Stimulated activated CD4-positive, alpha-beta T cell treated with anti-CD3 and anti-CD28 coated beads, TNF-alpha, amount 100 ng/mL, for 1 hour (primary cell): ENCODE measurements at regions not wholly inside any gene's neighbourhood (a gene's known extent, or its start where the extent isn't known, plus 50 kb on each side); places are given as distances from the start of the nearest gene placed in this dataset.
"Not testable (repeated sequence)": the region's sequence is repeated elsewhere in the genome, so short reads cannot be mapped to it uniquely, and the experiment has no call there.

ENCODE experiments used
- DNase-seq, 3 donors: peaks; one replicate each; pipeline ENCODE4 v3.0.0-alpha.2; 2020; ENCODE audit warnings: low read depth in 3 of 3, low spot score in 1 of 3

DNA sequence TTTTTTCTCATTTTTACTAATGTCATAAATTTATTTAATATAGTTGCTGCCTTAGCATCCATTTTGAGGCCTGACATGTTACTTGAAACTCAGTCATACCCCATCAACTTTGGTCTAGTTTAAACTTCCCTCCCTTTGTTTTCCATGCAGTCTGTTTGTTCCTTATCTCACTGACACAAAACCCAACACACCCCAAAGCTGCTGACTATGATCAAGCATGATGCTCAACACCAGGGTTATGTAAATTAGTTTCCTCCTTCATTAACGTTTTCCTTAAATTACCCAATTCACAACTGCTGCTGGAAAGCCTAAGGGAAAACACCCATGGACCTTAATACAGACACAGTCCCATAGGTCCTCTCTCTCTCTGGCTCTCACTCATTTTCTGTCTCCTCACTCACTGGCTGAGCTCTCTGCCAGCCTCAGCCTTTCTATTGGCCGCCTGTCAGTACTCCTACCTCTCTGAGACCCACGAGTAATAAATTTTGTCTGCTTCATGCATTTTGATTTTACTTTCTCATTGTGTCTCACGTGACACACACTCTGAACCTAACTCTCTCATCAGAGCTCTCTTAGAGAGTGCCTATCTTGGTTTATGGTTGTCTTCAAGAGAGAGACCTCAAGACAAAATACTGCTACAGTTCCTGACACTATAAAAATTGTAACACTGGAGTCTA is 904.5 kb downstream of the C6orf118 start:
- no peak for DNase-seq

GRCh38 chr6:164401871-164402270 is 907.5 kb downstream of the C6orf118 start:
- no peak for DNase-seq

DNA sequence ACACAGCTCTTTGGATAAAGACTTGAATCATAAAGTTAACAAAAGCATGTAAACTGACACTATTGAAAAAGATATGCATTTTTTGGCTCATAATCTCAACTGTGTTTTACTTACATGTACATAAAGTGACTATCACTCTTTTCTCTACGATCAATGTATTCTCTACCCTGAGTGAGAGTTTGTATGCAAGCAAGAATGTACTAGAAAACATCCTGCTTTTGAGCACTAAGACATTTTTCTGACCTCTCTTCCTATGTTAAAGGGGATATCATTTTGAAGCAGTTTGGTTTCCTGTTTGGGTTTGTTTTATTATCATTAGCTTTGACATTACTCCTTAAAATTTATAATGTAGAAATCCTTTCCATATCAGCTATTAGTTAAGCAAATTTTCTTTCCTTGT is 910.8 kb downstream of the C6orf118 start:
- no peak for DNase-seq

DNA sequence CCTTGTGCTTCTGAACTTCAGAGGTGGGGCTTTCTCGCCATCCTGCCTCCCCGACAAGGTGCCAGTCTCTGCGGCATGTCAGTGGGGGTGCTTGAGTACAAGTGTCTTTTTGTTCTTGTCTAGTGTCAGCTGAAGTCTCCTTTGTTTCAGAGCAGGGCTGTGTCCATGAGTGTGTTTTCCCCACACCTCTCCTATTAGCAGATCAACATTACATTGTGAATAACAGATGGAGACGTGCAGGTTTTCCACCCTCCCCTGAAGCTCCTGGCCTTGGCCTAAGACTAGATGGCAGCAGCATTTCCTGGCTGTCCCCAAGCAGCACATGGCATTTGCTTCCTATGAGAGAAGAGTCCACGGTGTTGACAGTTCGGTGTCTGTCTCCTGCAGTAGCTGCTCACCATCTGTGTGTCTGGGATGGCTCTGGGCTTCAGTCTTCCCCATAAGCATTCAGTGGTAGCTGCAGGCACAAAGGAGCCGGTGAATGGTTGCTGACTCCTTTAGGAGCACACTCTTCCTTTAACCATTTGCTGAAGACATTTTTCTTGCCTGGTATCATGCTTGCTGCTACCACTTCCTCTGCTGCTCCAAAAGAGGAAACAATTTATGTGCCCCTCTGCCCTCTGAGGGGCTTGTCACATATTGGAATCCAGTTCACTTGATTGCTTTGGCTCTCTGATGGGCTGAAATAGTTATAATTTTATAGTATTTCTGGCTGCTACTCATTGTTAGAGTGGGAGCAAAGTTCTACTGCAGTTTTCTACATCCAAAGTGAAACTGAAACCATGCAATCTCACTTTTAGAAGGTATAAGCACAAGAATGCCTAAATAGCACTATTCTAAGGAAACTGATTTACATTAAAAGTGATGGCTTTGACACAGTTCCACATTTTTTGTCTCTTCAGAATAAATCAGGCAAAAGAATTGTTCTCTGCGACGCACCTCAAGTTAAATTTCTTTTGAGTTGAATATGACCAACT is 913.0 kb downstream of the C6orf118 start:
- DNase-seq: no peak

GRCh38 chr6:164379795-164380194 is 929.6 kb downstream of the C6orf118 start:
- no peak for DNase-seq

GRCh38 chr6:164378330-164378729 is 931.1 kb downstream of the C6orf118 start:
- DNase-seq: no peak

DNA sequence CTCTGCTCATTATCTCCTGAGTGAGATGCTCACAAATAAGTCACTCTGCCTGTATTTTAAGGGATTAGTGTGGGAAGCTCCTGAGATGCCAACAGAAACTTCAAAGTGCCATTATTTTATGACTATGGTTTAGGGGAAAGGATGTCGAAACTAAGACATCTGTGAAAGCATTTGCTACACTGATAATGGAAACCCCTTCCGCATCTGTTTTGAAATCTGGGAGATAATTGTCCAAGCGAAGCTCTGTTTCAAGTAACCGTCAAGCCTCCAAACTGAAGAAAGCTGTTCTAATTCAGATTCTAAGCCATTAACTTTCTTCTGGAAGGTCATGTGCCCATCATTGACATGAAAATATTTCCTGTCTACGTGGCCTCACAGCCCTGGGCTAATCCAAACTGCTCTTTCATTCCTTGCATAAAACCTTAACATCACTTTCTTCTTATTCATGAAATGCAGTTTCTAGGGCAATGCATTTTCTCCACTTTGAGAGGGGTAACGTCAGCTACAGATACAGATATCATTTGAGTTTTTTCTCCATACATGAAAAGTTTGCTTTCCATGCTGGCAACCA is 932.0 kb downstream of the C6orf118 start:
- DNase-seq: no peak

GRCh38 chr6:164370773-164371172 is 938.6 kb downstream of the C6orf118 start:
- no peak for DNase-seq

- no peak for DNase-seq
These were observed 944.9 kb downstream of the QKI start for GRCh38 chr6:164359441-164359840.

DNA sequence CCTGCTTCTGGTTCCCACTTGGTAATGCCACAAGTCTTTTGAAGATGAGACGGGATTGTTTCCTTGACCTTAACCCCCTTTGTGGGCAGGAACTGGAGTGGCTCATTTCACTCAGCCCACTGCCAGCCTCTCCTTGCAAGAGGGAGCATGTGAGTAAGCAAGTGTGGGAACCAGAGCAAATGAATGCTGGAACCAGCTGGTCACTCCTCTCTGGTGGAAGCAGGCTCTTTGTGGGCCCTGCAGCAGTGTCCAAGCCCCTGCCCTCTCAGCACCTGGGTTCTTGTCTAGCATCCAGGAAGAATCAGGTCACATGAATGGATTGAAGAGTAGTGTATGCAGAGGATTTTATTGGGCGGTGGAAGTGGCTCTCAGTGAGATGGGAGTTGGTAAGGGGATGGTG is 944.5 kb downstream of the QKI start:
- no peak for DNase-seq

DNA sequence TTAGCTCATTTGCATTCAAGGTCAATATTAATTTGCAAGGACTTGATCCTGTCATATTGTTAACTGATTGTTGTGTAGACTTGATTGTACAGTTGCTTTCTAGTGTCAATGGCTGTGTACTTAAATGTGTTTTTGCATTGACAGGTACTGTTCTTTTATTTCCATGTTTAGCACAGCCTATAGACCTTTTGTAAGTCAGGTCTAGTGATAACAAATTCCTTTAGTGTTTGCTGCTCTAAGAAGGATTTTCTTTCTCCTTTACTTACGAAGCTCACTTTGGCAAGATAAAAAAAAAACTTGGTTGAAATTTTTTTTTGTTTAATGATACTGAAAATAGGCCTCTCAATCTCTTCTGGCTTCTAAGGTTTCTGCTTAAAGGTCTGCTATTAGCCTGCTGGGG is 942.3 kb downstream of the QKI start:
- DNase-seq: no peak

- no peak for DNase-seq
These were observed 932.9 kb downstream of the QKI start for GRCh38 chr6:164347455-164347854.

GRCh38 chr6:164346631-164347030 is 932.1 kb downstream of the QKI start:
- no peak for DNase-seq

DNA sequence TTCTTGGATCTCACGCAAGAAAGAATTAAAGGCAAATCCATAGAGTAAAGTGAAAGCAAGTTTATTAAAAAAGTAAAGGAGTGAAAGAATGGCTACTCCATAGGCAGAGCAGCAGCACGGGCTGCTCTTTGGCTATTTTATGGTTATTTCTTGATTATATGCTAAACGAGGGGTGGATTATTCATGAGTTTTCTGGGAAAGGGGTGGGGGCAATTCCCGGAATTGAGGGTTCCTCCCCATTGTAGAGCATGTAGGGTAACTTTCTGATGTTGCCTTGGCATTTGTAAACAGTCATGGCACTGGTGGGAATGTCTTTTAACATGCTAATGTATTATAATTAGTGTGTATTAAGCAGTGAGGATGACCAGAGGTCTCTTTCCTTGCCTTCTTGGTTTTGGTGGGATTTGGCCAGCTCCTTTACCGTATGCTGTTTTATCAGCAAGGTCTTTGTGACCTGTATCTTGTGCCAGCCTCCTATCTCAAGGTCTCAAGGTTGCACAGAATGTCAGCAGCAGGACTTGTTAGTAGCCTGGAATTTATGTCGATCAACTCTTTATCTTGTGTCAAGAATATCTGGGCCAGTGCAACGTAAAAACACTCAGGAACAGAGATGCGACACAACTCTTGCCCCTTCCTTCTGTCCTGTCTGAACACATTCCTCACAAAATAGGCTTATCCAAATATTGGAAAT is 931.4 kb downstream of the QKI start:
- no peak for DNase-seq

DNA sequence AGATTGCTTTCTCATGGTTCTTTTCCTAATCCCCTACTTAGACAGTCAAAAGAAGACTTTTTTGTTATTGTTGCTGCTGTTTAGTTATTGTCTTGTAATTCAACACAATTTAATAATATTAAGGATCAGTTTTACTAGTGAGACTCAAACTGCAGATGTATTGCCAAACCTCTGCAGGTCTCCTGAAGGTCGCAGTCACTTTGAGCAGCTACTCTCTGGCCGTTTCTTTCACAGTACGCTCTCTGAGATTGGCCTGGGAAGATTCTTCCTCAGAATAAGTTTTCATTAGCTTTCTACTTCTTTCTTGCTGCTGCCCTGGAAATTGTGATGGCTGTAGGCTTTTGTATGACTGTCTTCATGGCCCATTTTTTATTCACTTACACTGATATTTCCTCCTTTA is 930.8 kb downstream of the QKI start:
- no peak for DNase-seq

DNA sequence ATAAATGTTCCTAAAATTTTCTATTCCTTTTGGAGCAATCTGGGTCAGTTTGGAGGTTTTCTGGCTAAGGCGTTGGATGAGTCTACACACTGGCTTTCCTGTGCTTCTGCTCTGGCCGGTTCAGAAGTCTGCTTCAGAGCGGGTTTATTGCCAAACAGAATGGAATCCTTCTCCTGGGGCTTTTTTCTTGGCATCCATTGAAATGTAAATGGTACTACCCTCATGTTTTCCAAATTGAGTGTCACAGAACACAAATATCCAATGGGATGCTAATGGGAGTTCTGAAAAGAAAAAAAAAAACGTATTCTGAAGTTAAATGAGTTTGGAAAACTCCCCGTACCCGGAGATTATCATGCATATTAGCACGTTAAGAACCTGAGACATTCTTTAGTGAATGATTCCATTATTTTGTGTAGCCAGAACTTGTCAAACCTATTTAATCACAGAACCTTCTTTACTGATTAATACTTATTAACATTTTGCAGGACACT is 930.3 kb downstream of the QKI start:
- DNase-seq: no peak

DNA sequence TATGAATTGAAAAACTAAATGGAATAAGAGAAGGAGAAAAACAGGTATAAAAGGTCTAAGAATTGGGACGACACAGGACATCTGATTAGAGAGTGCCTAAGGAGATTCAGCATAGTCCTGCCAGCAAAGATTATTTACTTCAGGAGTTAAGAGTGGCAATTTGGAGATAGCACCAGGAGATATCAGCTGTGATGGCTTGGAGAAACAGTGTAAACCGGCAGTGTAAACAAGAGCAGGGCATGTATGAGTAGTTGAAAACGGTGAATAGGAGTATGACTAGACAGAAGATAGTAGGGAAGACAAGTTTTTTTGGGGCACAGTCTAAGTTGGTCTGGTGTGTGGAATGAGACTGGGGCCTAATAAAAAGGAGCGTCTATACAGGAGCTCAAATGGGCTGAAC is 924.9 kb downstream of the QKI start:
- DNase-seq: not testable (repeated sequence)

GRCh38 chr6:164337925-164338397 is 923.4 kb downstream of the QKI start:
- DNase-seq: no peak

GRCh38 chr6:164337024-164337924 is 922.8 kb downstream of the QKI start:
- DNase-seq: no peak

DNA sequence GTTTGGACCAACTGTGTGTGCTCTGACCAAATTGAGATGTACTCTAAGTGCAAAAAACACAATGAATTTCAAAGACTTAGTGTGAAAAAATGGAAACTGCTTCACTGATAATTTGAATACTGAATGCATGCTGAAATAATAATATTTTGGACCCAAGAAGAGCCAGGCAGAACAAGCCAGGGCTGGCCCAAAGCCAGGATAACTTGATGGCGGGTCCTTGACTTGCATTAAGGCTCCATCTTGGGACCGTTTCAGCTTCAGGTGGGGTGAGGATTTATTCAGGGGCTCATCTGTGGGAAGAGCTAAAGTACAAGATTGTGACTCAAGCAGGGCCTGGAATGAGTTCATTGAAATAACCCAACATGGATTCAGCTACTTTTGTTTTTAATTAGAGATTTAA is 921.9 kb downstream of the QKI start:
- DNase-seq: no peak
